BE2C (cell line): ENCODE measurements at regions not wholly inside any gene's neighbourhood (a gene's known extent, or its start where the extent isn't known, plus 50 kb on each side); places are given as distances from the start of the nearest gene placed in this dataset.

Experiments used
- DNase-seq: peaks from one replicate; pipeline ENCODE4 v3.0.0-alpha.2; 2020
- H3K27me3 ChIP-seq: fragments of 250-450 bp; sonication (Bioruptor Pico); 2 replicates; pipeline ENCODE4 v1.5.1; 2020; ENCODE audit warnings: mild to moderate bottlenecking
- H3K36me3 ChIP-seq: fragments of 250-450 bp; sonication (Bioruptor Pico); 2 replicates; pipeline ENCODE4 v1.5.1; 2020; ENCODE audit warnings: mild to moderate bottlenecking
- H3K4me1 ChIP-seq: fragments of 250-450 bp; sonication (Bioruptor Pico); 2 replicates; pipeline ENCODE4 v1.5.1; 2020
- H3K4me3 ChIP-seq: 2 replicates; pipeline ENCODE4 v1.5.1; 2011; ENCODE audit warnings: low read depth, low read length
- H3K9me3 ChIP-seq: fragments of 250-450 bp; sonication (Bioruptor Pico); 2 replicates; pipeline ENCODE4 v1.5.1; 2020
- TF ChIP-seq, protein P1 (sequence below): IDR thresholded peaks from 2 replicates; pipeline ENCODE4 v1.5.1; 2012; ENCODE audit warnings: mild to moderate bottlenecking, low read depth, low read length

DNA sequence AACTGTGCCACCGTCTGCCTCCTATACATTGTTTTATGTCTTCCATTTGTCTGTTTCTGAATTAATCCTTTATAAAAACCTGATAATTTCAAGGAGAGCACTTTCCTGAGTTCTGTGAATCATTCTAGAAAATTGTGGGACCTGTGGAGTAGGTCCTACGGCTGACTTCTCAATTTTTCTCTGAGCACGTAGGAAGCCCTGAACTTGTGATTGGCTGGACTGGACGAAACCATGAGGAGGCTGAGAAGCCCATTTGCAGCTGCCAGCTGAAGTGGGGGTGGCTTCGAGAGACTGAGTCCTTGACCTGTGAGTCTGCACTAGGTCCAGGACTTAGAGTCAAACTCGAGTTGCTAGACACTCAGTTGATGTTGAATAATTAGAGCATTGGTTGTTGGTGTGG, 277.1 kb upstream of the NCAM2 start:
- H3K27me3 ChIP-seq: no peaks in the 10 kb centered on the region
- H3K4me1 ChIP-seq: no peaks in the 10 kb centered on the region
- no peaks in the 10 kb centered on the region for H3K9me3 ChIP-seq
- TF ChIP-seq, protein P1, sequence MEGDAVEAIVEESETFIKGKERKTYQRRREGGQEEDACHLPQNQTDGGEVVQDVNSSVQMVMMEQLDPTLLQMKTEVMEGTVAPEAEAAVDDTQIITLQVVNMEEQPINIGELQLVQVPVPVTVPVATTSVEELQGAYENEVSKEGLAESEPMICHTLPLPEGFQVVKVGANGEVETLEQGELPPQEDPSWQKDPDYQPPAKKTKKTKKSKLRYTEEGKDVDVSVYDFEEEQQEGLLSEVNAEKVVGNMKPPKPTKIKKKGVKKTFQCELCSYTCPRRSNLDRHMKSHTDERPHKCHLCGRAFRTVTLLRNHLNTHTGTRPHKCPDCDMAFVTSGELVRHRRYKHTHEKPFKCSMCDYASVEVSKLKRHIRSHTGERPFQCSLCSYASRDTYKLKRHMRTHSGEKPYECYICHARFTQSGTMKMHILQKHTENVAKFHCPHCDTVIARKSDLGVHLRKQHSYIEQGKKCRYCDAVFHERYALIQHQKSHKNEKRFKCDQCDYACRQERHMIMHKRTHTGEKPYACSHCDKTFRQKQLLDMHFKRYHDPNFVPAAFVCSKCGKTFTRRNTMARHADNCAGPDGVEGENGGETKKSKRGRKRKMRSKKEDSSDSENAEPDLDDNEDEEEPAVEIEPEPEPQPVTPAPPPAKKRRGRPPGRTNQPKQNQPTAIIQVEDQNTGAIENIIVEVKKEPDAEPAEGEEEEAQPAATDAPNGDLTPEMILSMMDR: no peak
- no peaks in the 10 kb centered on the region for H3K36me3 ChIP-seq
- DNase-seq: no peak
- no peak overlapping the region for H3K4me3 ChIP-seq

DNA sequence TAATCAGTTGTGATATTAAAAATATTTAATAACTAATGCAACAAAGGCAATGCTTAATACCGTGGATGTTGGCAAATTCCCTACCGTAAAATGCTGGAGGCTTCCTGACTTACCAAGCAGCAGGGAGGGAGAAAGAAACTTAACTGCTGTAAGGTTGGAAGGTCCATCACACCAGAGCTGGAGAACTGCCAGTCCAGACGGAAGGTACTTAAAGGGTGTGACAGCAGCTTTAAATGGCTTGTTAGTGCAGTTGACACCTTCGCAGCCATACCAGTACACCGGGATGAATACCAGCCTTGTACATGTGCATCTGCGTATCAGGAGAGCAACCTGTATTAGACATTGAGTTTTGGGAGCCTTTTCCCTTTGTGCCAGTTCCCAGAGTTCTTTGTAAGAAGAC, 269.5 kb upstream of the NCAM2 start:
- Histone ChIP-seq H3K4me1 (no peaks in the 10 kb centered on the region), H3K9me3 (no peaks in the 10 kb centered on the region), H3K27me3 (no peaks in the 10 kb centered on the region), H3K36me3 (no peaks in the 10 kb centered on the region), H3K4me3 (no peak overlapping the region)
- TF ChIP-seq, protein P1: no peak
- no peak for DNase-seq

DNA sequence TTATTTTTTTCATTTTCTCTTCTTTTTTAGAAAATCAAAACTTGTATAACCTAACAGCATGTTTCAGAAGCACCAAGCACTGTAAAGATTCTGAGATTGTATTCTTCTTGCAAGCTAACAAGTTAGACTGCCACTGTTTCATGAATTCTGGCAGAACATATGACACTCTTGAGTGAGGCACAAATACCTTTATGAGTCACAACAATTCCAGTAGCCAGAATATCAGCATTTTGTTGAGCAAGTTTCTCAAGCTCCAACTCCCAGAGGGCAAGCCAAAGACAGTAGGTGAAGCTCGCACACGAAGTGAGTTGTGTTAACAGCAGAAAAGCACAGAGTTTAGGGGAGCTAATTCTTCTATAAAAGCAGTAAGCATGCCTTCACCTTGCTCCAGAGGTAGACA, 268.8 kb upstream of the NCAM2 start:
- Histone ChIP-seq H3K9me3 (no peaks in the 10 kb centered on the region), H3K36me3 (no peaks in the 10 kb centered on the region), H3K4me1 (no peaks in the 10 kb centered on the region), H3K4me3 (no peak overlapping the region), H3K27me3 (no peaks in the 10 kb centered on the region)
- DNase-seq: no peak
- TF ChIP-seq, protein P1: no peak

DNA sequence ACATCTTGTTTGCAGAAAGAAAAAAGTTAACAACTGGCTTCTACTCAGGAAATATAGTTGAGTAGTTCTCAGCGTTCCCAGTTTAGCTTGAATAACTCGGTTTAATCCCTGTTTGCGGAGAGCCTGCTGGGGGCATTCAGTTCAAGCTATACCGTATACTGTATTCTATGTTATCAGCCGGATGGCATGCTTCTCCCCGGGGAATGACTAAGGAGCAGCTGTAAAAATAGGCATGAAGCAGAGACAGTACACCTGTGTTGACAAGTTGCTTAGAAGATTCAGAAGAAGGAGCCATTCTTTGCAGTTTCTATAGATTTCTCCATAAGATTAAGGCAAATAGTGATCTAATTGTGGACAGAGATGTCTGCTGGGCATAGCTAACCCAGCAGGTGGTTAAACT, 267.8 kb upstream of the NCAM2 start:
- TF ChIP-seq, protein P1: no peak
- no peak overlapping the region for H3K4me3 ChIP-seq

DNA sequence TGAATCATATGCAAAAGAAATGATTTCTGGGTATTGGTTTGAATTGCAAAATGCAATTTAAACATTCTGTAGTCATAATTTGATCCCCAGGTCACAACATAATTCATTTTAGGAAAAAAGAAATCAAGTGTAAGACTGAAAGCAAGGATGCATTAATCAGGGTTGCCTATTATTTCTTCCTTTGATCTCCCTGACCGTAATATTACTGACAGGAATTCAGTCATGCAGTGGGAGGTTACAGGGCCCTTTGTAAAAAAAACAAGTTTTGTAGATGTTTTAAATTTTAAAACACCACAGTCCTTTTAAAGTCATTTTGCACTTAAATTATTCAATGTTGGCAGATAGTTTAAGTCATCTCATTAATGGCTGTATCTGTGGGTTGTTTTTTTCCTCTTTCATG, 263.0 kb upstream of the NCAM2 start:
- DNase-seq: no peak
- H3K4me3 ChIP-seq: no peak overlapping the region
- no peaks in the 10 kb centered on the region for H3K4me1 ChIP-seq
- H3K9me3 ChIP-seq: no peaks in the 10 kb centered on the region
- no peaks in the 10 kb centered on the region for H3K27me3 ChIP-seq
- TF ChIP-seq, protein P1: no peak
- no peaks in the 10 kb centered on the region for H3K36me3 ChIP-seq

More for the DNA sequence above, 267.8 kb upstream of the NCAM2 start:
- Histone ChIP-seq H3K4me1 (no peaks in the 10 kb centered on the region), H3K9me3 (no peaks in the 10 kb centered on the region), H3K36me3 (no peaks in the 10 kb centered on the region), H3K27me3 (no peaks in the 10 kb centered on the region)
- DNase-seq: no peak

DNA sequence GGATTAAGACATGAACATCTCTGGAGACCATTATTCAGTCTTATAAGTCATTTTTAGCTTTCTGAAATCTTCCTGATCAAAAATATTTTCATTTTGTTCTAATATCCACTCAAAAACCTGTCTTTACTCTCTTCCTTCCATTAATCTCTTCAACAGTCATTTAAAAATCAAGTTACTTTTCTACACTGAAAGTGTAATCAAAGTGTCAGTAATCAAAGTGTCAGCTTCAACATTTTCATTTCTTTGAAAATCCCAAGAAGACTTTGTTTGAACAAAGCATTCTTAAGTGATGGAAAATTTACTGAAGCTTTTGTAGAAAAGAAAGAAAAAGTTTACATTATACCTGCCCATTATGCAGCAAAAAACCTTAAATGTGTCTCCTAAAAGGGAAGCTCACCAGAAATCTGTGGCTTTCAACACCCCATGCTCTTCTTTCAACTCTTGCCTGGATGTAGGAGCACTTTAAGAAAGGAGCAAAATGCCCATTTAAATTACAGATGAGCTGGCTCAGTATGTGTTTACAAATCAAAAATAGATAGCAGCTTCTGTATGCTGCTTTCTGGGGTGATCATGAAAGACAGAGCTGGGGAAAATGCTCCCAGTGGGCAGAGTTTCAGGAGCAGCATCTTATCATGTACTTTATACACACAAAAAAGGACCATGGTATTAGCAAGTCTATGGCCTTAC, 260.8 kb upstream of the NCAM2 start:
- Histone ChIP-seq H3K36me3 (no peaks in the 10 kb centered on the region), H3K4me3 (no peak overlapping the region)
- TF ChIP-seq, protein P1: no peak

More for the DNA sequence above, 260.8 kb upstream of the NCAM2 start:
- Histone ChIP-seq H3K27me3 (no peaks in the 10 kb centered on the region), H3K4me1 (no peaks in the 10 kb centered on the region), H3K9me3 (no peaks in the 10 kb centered on the region)
- no peak for DNase-seq
